ENCODE measurements at regions not wholly inside any gene's neighbourhood (a gene's known extent, or its start where the extent isn't known, plus 50 kb on each side); places are given as distances from the start of the nearest gene placed in this dataset.

- no peak for DNase-seq (ENCODE audit: low read depth)
Observed at GRCh38 chr22:27205492-27206373, 548.3 kb downstream of the MIAT start.

- DNase-seq (ENCODE audit: low read depth), result no peak
Observed at GRCh38 chr22:27206374-27207133, 549.2 kb downstream of the MIAT start.

- DNase-seq (ENCODE audit: low read depth), result no peak
Observed at GRCh38 chr22:27207266-27207665, 549.9 kb downstream of the MIAT start.

- no peak for DNase-seq (ENCODE audit: low read depth)
Observed at GRCh38 chr22:27207907-27208306, 550.5 kb downstream of the MIAT start.

- DNase-seq (ENCODE audit: low read depth), result no peak
Observed at GRCh38 chr22:27210111-27210730, 552.8 kb downstream of the MIAT start.

- no peak for DNase-seq (ENCODE audit: low read depth)
Observed at GRCh38 chr22:27212102-27212501, 554.7 kb downstream of the MIAT start.

GRCh38 chr22:27212617-27213177 is 555.3 kb downstream of the MIAT start:
- DNase-seq (ENCODE audit: low read depth), result no peak

- no peak for DNase-seq (ENCODE audit: low read depth)
Observed at GRCh38 chr22:27213294-27213693, 555.9 kb downstream of the MIAT start.

GRCh38 chr22:27213766-27214581 is 556.6 kb downstream of the MIAT start:
- no peak for DNase-seq (ENCODE audit: low read depth)

- DNase-seq (ENCODE audit: low read depth), result no peak
Observed at GRCh38 chr22:27214691-27215090, 557.3 kb downstream of the MIAT start.

GRCh38 chr22:27215871-27216270 is 558.5 kb downstream of the MIAT start:
- no peak for DNase-seq (ENCODE audit: low read depth)

GRCh38 chr22:27216444-27216843 is 559.1 kb downstream of the MIAT start:
- no peak for DNase-seq (ENCODE audit: low read depth)

GRCh38 chr22:27217154-27217553 is 559.8 kb downstream of the MIAT start:
- no peak for DNase-seq (ENCODE audit: low read depth)

- no peak for DNase-seq (ENCODE audit: low read depth)
Observed at GRCh38 chr22:27218012-27218920, 560.9 kb downstream of the MIAT start.

- no peak for DNase-seq (ENCODE audit: low read depth)
Observed at GRCh38 chr22:27219036-27219435, 561.6 kb downstream of the MIAT start.

- no peak for DNase-seq (ENCODE audit: low read depth)
Observed at GRCh38 chr22:27220339-27220738, 563.0 kb downstream of the MIAT start.

- no peak for DNase-seq (ENCODE audit: low read depth)
Observed at GRCh38 chr22:27222178-27222577, 564.8 kb downstream of the MIAT start.

GRCh38 chr22:27223317-27224177 is 566.2 kb downstream of the MIAT start:
- DNase-seq (ENCODE audit: low read depth), result no peak

Measured in stimulated activated CD8-positive, alpha-beta memory T cell treated with anti-CD3 and anti-CD28 coated beads, Interleukin-15, amount 100 ng/mL, for 24 hours (primary cell).